Fibroblast of villous mesenchyme (primary cell): ENCODE measurements at regions not wholly inside any gene's neighbourhood (a gene's known extent, or its start where the extent isn't known, plus 50 kb on each side); places are given as distances from the start of the nearest gene placed in this dataset.

Experiments used
- DNase-seq: peaks from one replicate; pipeline ENCODE4 v3.0.0-alpha.2; 2010; ENCODE audit warnings: low read depth
- H3K4me3 ChIP-seq: 2 replicates; pipeline ENCODE4 v1.5.1; 2011; ENCODE audit warnings: low read depth, mild to moderate bottlenecking, low read length
- TF ChIP-seq, protein P1 (sequence below): IDR thresholded peaks from 2 replicates; pipeline ENCODE4 v1.5.1; 2012; ENCODE audit warnings: low read depth, mild to moderate bottlenecking, low read length; ENCODE audit not compliant: insufficient read depth

DNA sequence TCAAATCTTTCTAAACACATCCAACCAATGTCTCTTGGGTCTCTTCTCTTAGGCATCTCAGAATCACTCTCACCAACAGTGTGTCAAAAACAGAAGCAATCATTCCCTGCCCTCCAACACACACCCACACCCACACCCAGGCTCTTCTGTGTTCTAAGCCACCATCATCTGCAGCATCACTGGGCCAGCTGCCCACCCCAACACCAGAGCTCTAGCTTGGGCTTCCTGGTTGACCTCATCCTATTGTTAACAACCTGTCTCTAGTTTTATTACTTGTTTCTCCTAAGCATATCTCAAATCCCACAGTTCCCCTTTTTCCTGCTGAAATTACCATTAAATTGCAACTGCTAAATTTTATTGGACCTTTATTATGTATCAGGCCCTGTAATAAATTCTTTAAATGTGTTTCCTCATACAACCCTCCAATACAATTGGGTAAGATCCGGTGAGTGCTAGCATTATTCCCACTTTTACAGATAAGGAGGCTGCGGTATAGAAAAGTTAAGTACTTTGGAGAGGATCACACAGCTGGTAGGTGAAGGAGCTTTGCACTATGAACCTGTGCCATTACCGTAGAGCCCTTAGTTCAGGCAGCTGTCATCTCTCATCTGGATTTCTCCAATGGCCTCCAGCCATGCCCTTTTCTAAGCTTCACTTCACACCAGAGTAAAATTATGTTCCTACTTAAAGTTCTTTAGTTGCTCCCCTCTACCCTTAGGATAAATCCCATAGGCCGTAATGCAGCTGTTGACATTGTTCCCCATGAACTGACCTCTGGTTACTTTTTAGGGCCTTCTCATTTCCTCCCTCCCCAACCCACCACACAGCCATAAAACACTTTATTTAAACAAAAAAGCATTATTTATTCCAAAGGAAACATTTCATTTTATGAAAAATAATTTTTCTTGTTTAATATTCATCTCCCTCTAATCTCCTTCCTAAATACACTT, 227.7 kb downstream of the B3GLCT start:
- DNase-seq = no peak
- H3K4me3 ChIP-seq = no peak overlapping the region
- TF ChIP-seq, protein P1, sequence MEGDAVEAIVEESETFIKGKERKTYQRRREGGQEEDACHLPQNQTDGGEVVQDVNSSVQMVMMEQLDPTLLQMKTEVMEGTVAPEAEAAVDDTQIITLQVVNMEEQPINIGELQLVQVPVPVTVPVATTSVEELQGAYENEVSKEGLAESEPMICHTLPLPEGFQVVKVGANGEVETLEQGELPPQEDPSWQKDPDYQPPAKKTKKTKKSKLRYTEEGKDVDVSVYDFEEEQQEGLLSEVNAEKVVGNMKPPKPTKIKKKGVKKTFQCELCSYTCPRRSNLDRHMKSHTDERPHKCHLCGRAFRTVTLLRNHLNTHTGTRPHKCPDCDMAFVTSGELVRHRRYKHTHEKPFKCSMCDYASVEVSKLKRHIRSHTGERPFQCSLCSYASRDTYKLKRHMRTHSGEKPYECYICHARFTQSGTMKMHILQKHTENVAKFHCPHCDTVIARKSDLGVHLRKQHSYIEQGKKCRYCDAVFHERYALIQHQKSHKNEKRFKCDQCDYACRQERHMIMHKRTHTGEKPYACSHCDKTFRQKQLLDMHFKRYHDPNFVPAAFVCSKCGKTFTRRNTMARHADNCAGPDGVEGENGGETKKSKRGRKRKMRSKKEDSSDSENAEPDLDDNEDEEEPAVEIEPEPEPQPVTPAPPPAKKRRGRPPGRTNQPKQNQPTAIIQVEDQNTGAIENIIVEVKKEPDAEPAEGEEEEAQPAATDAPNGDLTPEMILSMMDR = no peak

DNA sequence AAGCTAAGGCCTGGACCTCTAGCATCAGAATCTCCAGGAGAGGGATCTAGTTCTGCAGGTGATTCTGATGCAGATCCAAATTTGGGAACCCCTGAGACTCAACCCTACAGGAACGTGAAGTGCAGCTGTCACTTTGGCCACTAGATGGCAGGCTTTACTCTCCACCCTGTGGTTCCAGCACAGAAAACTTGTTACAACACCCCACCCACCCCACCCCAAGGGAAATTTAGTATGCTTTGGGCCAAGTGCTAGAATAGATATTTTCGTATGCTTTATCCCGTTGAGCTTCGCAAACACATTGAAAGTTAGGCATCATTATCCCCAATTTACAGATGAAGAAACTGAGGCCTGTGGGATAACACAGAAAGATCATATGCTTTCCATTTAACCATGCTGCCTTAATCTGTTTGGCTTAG, 232.0 kb downstream of the B3GLCT start:
- TF ChIP-seq, protein P1 = peak; percentile 73
- DNase-seq = peak; percentile 35
- H3K4me3 ChIP-seq = no peak overlapping the region

DNA sequence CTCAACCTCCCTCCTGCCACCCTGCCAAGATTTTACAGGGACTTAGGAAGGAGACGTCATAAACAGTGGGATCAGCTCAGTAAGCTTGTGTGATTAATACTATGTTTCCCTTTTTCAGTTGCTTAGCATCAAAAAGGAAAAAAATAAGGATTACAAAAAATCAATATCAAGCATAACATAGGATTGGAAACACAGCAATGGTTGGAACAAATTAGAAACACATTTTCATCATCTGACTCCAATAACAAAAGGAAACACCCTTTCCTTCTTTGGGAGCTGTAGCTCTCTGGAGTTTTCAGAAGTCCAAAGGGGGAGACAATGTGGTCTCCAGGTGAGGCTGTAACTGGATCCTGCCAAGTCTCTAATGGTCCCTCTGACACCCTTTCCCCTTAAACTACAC, 233.4 kb downstream of the B3GLCT start:
- TF ChIP-seq, protein P1 = no peak
- H3K4me3 ChIP-seq = no peak overlapping the region
- no peak for DNase-seq

DNA sequence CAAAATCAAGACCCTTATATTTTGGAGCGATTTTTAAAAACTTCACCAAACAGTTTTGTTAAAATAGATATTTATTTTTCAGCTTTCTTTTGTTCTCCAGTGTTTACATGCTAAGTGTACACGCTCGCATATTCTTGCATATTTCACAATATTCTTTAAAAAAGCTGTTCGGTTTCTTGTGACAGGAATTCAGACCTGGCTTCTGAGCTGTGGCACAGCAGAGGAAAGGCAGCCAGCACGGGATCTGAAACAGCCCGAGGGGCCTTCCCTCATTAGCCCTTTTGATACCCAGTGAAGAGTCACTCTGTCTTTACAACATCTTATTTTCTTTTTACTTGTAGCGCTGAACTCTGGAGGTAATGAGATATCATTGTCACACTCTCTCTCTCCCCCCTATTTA, 234.0 kb downstream of the B3GLCT start:
- no peak overlapping the region for H3K4me3 ChIP-seq
- no peak for DNase-seq
- TF ChIP-seq, protein P1 = no peak

DNA sequence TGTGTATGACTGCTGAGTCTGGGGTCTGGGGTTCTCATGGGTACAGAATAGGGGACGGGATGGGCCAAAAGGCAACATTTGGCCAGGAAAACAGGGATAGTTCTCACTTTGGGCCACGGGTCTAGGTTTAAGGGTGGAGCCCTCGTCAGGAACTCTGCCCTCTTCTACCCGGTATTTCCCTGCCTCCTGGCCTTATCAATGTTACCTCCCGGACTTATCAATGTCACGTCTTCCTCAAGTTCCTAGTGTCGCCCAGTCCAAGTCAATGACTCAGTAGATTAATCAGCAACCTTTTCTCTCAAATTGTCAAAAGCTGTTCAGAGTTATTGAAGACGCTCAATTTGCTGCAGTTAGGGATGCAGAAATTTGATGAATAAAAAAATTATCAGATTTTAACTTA, 234.8 kb downstream of the B3GLCT start:
- DNase-seq = no peak
- TF ChIP-seq, protein P1 = no peak
- no peak overlapping the region for H3K4me3 ChIP-seq

DNA sequence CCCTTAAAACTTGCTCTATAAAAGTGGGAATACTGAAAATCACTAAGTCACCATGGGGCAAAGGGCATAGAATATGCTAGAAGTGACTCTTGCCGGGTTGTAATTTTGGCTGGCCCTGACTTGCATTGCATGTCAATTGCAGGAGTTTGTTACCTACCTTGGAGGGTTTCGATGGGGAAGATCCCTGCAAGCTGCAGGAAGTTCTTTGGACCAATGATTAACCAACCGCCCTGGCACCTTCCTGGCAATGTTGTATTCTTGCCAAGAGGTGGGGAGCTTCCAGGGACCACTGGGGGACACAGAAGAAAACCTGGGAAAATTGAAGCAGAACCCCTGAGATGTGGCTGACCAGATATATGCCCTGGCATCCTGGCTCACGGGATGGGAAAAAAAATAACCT, 235.8 kb downstream of the B3GLCT start:
- H3K4me3 ChIP-seq = no peak overlapping the region
- DNase-seq = no peak
- TF ChIP-seq, protein P1 = no peak

DNA sequence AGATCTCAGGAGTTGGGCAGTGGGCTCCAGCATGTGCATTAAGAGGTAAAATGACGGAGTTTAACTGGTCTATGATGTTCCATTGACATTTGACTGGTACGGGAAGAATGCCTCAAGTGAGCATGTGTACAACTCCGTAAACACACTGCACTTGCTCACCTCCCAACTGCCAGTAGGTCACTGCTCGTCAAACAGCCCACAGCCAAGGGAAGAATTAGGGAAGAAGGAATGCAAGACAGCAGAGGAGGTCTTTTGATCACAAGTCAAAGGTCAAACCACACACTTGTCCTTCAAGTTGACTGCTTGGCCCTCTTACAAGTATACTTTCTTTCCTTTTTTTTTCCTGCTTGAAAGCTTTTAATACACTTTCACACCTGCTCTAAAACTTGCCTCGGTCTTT, 236.7 kb downstream of the B3GLCT start:
- TF ChIP-seq, protein P1 = no peak
- H3K4me3 ChIP-seq = no peak overlapping the region
- no peak for DNase-seq
